GM23338 (cell line): ENCODE measurements at regions not wholly inside any gene's neighbourhood (a gene's known extent, or its start where the extent isn't known, plus 50 kb on each side); places are given as distances from the start of the nearest gene placed in this dataset.

ENCODE experiments used
- ATAC-seq: fragments of 200-7000 bp; cut with Tn5 transposase; 3 replicates; pipeline ENCODE4 v1.9.1; 2020
- DNase-seq: peaks from one replicate; pipeline ENCODE4 v3.0.0-alpha.2; 2015; ENCODE audit warnings: low spot score
- H2AFZ ChIP-seq: fragments of 200-600 bp; sonication (generic); 2 replicates; pipeline ENCODE4 v1.8.0; 2016; ENCODE audit warnings: antibody characterized with exemption, mild to moderate bottlenecking, moderate library complexity
- H3F3A ChIP-seq: fragments of 200-600 bp; sonication (generic); replicated peaks from 2 replicates; pipeline ENCODE4 v1.8.0; 2017; ENCODE audit warnings: antibody characterized with exemption, mixed run types, low read depth
- H3K27ac ChIP-seq: fragments of 200-600 bp; sonication (generic); 2 replicates; pipeline ENCODE4 v1.6.1; 2016; ENCODE audit warnings: low read depth
- H3K27me3 ChIP-seq: fragments of 200-600 bp; sonication (generic); 2 replicates; pipeline ENCODE4 v1.8.0; 2016; ENCODE audit warnings: mild to moderate bottlenecking, mixed run types, moderate library complexity; ENCODE audit not compliant: insufficient read depth
- H3K36me3 ChIP-seq: fragments of 200-600 bp; sonication (generic); 2 replicates; pipeline ENCODE4 v1.8.0; 2016; ENCODE audit warnings: mild to moderate bottlenecking; ENCODE audit not compliant: insufficient read depth
- H3K4me1 ChIP-seq: fragments of 200-600 bp; sonication (generic); 2 replicates; pipeline ENCODE4 v1.8.0; 2016; ENCODE audit warnings: mild to moderate bottlenecking, moderate library complexity; ENCODE audit not compliant: insufficient read depth
- H3K4me2 ChIP-seq: fragments of 200-600 bp; sonication (generic); 2 replicates; pipeline ENCODE4 v1.7.1; 2017; ENCODE audit warnings: mixed run types
- H3K4me3 ChIP-seq: fragments of 200-600 bp; sonication (generic); 2 replicates; pipeline ENCODE4 v1.6.1; 2016; ENCODE audit warnings: mixed run types
- H3K79me2 ChIP-seq: fragments of 200-600 bp; sonication (generic); replicated peaks from 2 replicates; pipeline ENCODE4 v1.8.0; 2017; ENCODE audit warnings: mild to moderate bottlenecking; ENCODE audit not compliant: insufficient read depth
- H3K9me2 ChIP-seq: fragments of 200-600 bp; sonication (generic); 2 replicates; pipeline ENCODE4 v1.8.0; 2017; ENCODE audit not compliant: insufficient read depth
- H4K20me1 ChIP-seq: fragments of 200-600 bp; sonication (generic); replicated peaks from 2 replicates; pipeline ENCODE4 v1.8.0; 2017; ENCODE audit warnings: mild to moderate bottlenecking; ENCODE audit not compliant: insufficient read depth
- H3K27ac Mint-ChIP-seq: 2 replicates; pipeline ENCODE4 v1.8.0; 2020; ENCODE audit warnings: inconsistent platforms, mild to moderate bottlenecking, moderate library complexity, mixed read lengths
- H3K27me3 Mint-ChIP-seq: 3 replicates; pipeline ENCODE4 v1.8.0; 2022; ENCODE audit warnings: low read depth, mild to moderate bottlenecking, moderate library complexity, mixed read lengths, inconsistent platforms; ENCODE audit not compliant: insufficient read depth, poor library complexity
- H3K36me3 Mint-ChIP-seq: 3 replicates; pipeline ENCODE4 v1.8.0; 2021; ENCODE audit warnings: low read depth, mild to moderate bottlenecking, inconsistent platforms, moderate library complexity, mixed read lengths
- H3K4me1 Mint-ChIP-seq: 3 replicates; pipeline ENCODE4 v1.8.0; 2020; ENCODE audit warnings: mild to moderate bottlenecking, inconsistent platforms, mixed read lengths
- H3K4me3 Mint-ChIP-seq: 3 replicates; pipeline ENCODE4 v1.8.0; 2021; ENCODE audit warnings: moderate library complexity, mild to moderate bottlenecking, inconsistent platforms, mixed read lengths
- H3K9me3 Mint-ChIP-seq: 3 replicates; pipeline ENCODE4 v1.8.0; 2020; ENCODE audit warnings: moderate library complexity, mild to moderate bottlenecking, inconsistent platforms, mixed read lengths
- CREB1 ChIP-seq: fragments of 250-450 bp; sonication (Bioruptor Pico); IDR thresholded peaks from 2 replicates; pipeline ENCODE4 v1.5.0; 2020; ENCODE audit warnings: low read depth, mild to moderate bottlenecking, moderate library complexity
- EZH2 ChIP-seq: fragments of 200-600 bp; sonication (generic); IDR thresholded peaks from one replicate; pipeline ENCODE4 v1.8.0; 2017; ENCODE audit warnings: antibody characterized with exemption, mild to moderate bottlenecking, low read depth; ENCODE audit not compliant: unreplicated experiment
- EZH2phosphoT487 ChIP-seq: fragments of 200-600 bp; sonication (generic); IDR thresholded peaks from one replicate; pipeline ENCODE4 v1.8.1; 2018; ENCODE audit warnings: antibody characterized with exemption; ENCODE audit not compliant: unreplicated experiment
- JUNB ChIP-seq: IDR thresholded peaks from one replicate; pipeline ENCODE4 v1.6.1; 2016; ENCODE audit warnings: antibody characterized with exemption; ENCODE audit not compliant: unreplicated experiment
- NANOG ChIP-seq: IDR thresholded peaks from 2 replicates; pipeline ENCODE4 v1.6.1; 2016; ENCODE audit warnings: antibody characterized with exemption, borderline replicate concordance
- POLR2AphosphoS5 ChIP-seq: IDR thresholded peaks from 2 replicates; pipeline ENCODE4 v1.6.1; 2016; ENCODE audit warnings: antibody characterized with exemption, low read depth
- ZNF114 ChIP-seq: fragments of 250-450 bp; sonication (Bioruptor Pico); IDR thresholded peaks from 2 replicates; pipeline ENCODE4 v1.5.0; 2020; ENCODE audit warnings: mild to moderate bottlenecking, moderate library complexity
- ZNF331 ChIP-seq: fragments of 250-450 bp; sonication (Bioruptor Pico); IDR thresholded peaks from 2 replicates; pipeline ENCODE4 v1.5.0; 2020; ENCODE audit warnings: low read depth, mild to moderate bottlenecking, moderate library complexity
- TF ChIP-seq, protein P1 (sequence below): IDR thresholded peaks from one replicate; pipeline ENCODE4 v1.6.1; 2018; ENCODE audit warnings: antibody characterized with exemption; ENCODE audit not compliant: unreplicated experiment
- TF ChIP-seq, protein P2 (sequence below), 2 experiments: fragments of 200-600 bp in 1 of 2; sonication (generic) in 1 of 2; conservative IDR thresholded peaks; 2 replicates each; pipeline versions ENCODE4 v1.5.1 to v1.6.1; 2016 to 2017; ENCODE audit warnings: antibody characterized with exemption in 2 of 2, low read depth in 2 of 2, mild to moderate bottlenecking in 2 of 2, moderate library complexity in 1 of 2
- TF ChIP-seq, protein P3 (sequence below): IDR thresholded peaks from 2 replicates; pipeline ENCODE4 v1.6.1; 2016; ENCODE audit warnings: antibody characterized with exemption
- TF ChIP-seq, protein P4 (sequence below): fragments of 250-450 bp; sonication (Bioruptor Pico); IDR thresholded peaks from 2 replicates; pipeline ENCODE4 v1.5.0; 2020; ENCODE audit warnings: mild to moderate bottlenecking, moderate library complexity

DNA sequence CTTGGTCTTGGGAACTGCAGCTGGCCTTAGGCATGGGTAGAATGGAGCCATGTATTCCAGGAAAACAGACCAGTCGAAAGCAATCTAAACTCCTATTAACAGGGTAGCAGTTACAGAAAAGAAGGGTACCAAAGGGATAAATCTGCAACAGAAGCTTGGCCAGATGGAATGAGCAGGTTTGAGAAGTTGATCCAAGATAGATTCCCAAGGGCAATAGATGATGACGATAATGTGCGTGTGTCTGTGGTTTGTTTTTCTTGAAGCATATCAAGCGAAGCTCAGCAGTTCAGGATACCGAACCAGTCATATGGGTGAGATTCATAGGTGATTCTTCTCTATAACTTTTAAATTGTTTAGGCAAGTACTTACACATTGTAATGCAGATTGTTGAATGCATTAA is 203.8 kb upstream of the SEMA6D start (continued):
- TF ChIP-seq, protein P1, sequence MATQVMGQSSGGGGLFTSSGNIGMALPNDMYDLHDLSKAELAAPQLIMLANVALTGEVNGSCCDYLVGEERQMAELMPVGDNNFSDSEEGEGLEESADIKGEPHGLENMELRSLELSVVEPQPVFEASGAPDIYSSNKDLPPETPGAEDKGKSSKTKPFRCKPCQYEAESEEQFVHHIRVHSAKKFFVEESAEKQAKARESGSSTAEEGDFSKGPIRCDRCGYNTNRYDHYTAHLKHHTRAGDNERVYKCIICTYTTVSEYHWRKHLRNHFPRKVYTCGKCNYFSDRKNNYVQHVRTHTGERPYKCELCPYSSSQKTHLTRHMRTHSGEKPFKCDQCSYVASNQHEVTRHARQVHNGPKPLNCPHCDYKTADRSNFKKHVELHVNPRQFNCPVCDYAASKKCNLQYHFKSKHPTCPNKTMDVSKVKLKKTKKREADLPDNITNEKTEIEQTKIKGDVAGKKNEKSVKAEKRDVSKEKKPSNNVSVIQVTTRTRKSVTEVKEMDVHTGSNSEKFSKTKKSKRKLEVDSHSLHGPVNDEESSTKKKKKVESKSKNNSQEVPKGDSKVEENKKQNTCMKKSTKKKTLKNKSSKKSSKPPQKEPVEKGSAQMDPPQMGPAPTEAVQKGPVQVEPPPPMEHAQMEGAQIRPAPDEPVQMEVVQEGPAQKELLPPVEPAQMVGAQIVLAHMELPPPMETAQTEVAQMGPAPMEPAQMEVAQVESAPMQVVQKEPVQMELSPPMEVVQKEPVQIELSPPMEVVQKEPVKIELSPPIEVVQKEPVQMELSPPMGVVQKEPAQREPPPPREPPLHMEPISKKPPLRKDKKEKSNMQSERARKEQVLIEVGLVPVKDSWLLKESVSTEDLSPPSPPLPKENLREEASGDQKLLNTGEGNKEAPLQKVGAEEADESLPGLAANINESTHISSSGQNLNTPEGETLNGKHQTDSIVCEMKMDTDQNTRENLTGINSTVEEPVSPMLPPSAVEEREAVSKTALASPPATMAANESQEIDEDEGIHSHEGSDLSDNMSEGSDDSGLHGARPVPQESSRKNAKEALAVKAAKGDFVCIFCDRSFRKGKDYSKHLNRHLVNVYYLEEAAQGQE, result no peak
- TF ChIP-seq CREB1 (no peak), POLR2AphosphoS5 (no peak), ZNF331 (CRISPR knock-in tag) (no peak), NANOG (no peak), EZH2 (no peak), ZNF114 (no peak), EZH2phosphoT487 (no peak)
- TF ChIP-seq, protein P2, sequence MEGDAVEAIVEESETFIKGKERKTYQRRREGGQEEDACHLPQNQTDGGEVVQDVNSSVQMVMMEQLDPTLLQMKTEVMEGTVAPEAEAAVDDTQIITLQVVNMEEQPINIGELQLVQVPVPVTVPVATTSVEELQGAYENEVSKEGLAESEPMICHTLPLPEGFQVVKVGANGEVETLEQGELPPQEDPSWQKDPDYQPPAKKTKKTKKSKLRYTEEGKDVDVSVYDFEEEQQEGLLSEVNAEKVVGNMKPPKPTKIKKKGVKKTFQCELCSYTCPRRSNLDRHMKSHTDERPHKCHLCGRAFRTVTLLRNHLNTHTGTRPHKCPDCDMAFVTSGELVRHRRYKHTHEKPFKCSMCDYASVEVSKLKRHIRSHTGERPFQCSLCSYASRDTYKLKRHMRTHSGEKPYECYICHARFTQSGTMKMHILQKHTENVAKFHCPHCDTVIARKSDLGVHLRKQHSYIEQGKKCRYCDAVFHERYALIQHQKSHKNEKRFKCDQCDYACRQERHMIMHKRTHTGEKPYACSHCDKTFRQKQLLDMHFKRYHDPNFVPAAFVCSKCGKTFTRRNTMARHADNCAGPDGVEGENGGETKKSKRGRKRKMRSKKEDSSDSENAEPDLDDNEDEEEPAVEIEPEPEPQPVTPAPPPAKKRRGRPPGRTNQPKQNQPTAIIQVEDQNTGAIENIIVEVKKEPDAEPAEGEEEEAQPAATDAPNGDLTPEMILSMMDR (conservative IDR thresholded peaks at IDR 0.05; ENCODE audit: low read depth in 2 of 2), result no peak

DNA sequence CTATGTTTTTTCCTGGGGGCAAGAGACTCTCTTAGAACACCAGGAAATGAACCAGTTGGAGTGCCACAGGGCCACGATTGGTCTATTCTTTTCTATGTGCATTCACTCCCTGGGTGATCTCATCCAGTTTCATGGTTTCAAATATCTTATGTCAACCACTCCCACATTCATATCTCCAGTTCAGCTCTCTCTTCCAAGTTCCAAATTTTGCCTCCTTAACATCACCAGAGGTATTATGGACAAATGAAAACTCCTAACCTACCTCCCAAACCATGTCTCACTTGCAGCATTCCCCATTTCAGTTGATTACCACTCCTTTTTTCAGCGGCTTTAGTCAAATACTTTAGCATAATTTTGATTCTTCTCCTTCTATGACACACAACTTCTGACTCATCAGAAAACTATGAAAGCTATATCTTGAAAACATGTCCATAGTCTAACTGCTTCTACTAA is 203.1 kb upstream of the SEMA6D start:
- no peaks in the 10 kb centered on the region for H3K36me3 Mint-ChIP-seq
- DNase-seq, result no peak
- no peaks in the 10 kb centered on the region for H4K20me1 ChIP-seq
- no peak for ATAC-seq
- H2AFZ ChIP-seq, result no peak overlapping the region
- H3K4me1 Mint-ChIP-seq, result no peaks in the 10 kb centered on the region
- H3K4me3 Mint-ChIP-seq, result no peak overlapping the region
- H3K27me3 ChIP-seq, result no peaks in the 10 kb centered on the region
- H3F3A ChIP-seq, result no peaks in the 10 kb centered on the region
- no peak overlapping the region for H3K4me3 ChIP-seq
- H3K9me2 ChIP-seq, result no peaks in the 10 kb centered on the region
- H3K27ac Mint-ChIP-seq, result no peak overlapping the region
- no peaks in the 10 kb centered on the region for H3K36me3 ChIP-seq
- H3K4me2 ChIP-seq, result no peak overlapping the region
- H3K9me3 Mint-ChIP-seq, result peaks cover 5% of the 10 kb centered on the region; the same call in 2 of the 3 replicates
- no peaks in the 10 kb centered on the region for H3K4me1 ChIP-seq
- no peaks in the 10 kb centered on the region for H3K27me3 Mint-ChIP-seq
- H3K27ac ChIP-seq, result no peak overlapping the region
- no peaks in the 10 kb centered on the region for H3K79me2 ChIP-seq
- TF ChIP-seq JUNB (no peak), CREB1 (no peak)
- TF ChIP-seq, protein P3, sequence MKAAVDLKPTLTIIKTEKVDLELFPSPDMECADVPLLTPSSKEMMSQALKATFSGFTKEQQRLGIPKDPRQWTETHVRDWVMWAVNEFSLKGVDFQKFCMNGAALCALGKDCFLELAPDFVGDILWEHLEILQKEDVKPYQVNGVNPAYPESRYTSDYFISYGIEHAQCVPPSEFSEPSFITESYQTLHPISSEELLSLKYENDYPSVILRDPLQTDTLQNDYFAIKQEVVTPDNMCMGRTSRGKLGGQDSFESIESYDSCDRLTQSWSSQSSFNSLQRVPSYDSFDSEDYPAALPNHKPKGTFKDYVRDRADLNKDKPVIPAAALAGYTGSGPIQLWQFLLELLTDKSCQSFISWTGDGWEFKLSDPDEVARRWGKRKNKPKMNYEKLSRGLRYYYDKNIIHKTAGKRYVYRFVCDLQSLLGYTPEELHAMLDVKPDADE, result no peak
- TF ChIP-seq, protein P4, sequence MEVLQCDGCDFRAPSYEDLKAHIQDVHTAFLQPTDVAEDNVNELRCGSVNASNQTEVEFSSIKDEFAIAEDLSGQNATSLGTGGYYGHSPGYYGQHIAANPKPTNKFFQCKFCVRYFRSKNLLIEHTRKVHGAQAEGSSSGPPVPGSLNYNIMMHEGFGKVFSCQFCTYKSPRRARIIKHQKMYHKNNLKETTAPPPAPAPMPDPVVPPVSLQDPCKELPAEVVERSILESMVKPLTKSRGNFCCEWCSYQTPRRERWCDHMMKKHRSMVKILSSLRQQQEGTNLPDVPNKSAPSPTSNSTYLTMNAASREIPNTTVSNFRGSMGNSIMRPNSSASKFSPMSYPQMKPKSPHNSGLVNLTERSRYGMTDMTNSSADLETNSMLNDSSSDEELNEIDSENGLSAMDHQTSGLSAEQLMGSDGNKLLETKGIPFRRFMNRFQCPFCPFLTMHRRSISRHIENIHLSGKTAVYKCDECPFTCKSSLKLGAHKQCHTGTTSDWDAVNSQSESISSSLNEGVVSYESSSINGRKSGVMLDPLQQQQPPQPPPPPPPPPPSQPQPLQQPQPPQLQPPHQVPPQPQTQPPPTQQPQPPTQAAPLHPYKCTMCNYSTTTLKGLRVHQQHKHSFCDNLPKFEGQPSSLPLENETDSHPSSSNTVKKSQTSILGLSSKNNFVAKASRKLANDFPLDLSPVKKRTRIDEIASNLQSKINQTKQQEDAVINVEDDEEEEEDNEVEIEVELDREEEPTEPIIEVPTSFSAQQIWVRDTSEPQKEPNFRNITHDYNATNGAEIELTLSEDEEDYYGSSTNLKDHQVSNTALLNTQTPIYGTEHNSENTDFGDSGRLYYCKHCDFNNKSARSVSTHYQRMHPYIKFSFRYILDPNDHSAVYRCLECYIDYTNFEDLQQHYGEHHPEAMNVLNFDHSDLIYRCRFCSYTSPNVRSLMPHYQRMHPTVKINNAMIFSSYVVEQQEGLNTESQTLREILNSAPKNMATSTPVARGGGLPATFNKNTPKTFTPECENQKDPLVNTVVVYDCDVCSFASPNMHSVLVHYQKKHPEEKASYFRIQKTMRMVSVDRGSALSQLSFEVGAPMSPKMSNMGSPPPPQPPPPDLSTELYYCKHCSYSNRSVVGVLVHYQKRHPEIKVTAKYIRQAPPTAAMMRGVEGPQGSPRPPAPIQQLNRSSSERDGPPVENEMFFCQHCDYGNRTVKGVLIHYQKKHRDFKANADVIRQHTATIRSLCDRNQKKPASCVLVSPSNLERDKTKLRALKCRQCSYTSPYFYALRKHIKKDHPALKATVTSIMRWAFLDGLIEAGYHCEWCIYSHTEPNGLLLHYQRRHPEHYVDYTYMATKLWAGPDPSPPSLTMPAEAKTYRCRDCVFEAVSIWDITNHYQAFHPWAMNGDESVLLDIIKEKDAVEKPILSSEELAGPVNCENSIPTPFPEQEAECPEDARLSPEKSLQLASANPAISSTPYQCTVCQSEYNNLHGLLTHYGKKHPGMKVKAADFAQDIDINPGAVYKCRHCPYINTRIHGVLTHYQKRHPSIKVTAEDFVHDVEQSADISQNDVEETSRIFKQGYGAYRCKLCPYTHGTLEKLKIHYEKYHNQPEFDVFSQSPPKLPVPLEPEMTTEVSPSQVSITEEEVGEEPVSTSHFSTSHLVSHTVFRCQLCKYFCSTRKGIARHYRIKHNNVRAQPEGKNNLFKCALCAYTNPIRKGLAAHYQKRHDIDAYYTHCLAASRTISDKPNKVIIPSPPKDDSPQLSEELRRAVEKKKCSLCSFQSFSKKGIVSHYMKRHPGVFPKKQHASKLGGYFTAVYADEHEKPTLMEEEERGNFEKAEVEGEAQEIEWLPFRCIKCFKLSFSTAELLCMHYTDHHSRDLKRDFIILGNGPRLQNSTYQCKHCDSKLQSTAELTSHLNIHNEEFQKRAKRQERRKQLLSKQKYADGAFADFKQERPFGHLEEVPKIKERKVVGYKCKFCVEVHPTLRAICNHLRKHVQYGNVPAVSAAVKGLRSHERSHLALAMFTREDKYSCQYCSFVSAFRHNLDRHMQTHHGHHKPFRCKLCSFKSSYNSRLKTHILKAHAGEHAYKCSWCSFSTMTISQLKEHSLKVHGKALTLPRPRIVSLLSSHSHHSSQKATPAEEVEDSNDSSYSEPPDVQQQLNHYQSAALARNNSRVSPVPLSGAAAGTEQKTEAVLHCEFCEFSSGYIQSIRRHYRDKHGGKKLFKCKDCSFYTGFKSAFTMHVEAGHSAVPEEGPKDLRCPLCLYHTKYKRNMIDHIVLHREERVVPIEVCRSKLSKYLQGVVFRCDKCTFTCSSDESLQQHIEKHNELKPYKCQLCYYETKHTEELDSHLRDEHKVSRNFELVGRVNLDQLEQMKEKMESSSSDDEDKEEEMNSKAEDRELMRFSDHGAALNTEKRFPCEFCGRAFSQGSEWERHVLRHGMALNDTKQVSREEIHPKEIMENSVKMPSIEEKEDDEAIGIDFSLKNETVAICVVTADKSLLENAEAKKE, result no peak
